HepG2 (cell line): ENCODE measurements at regions not wholly inside any gene's neighbourhood (a gene's known extent, or its start where the extent isn't known, plus 50 kb on each side); places are given as distances from the start of the nearest gene placed in this dataset.

Experiments
- ATAC-seq: fragments of 200-7000 bp; cut with Tn5 transposase; 3 replicates; pipeline ENCODE4 v1.9.1; 2020; ENCODE audit warnings: mild to moderate bottlenecking, moderate library complexity
- BruUV-seq: library from RNA; stranded (reverse); fragments of 400-500 nt; replicated peaks from 2 replicates; lab custom pipeline; 2021; lab: Mats Ljungman, UMichigan
- CTCF ChIA-PET: fragments of 300-600 bp; formaldehyde crosslinking; extraction: SDS; loops from one replicate; lab custom pipeline; 2021; ENCODE audit warnings: low total read pairs, inconsistent platforms, low intra/inter-chr PET ratio; lab: Yijun Ruan, JAX
- POLR2A ChIA-PET: fragments of 350-600 bp; sonication (Branson Sonifier 250); formaldehyde crosslinking; loops from one replicate; lab custom pipeline; 2020; ENCODE audit warnings: antibody characterized with exemption, inconsistent platforms; lab: Yijun Ruan, JAX
- DNase-seq: peaks from one replicate; pipeline ENCODE4 v3.0.0-alpha.2; 2015; ENCODE audit warnings: low spot score
- FAIRE-seq: peaks from 3 replicates; lab custom pipeline; 2011; peaks lifted over from hg19 to GRCh38; lab: Jason Lieb, UNC
- H2AFZ ChIP-seq: one replicate; pipeline ENCODE4 v1.6.1; 2011; ENCODE audit warnings: low read length, inconsistent platforms
- H3K27ac ChIP-seq: fragments of 300-600 bp; 3 replicates; pipeline ENCODE4 v1.8.0; 2011; ENCODE audit warnings: mixed run types, mild to moderate bottlenecking, mixed read lengths, low read length, inconsistent platforms; ENCODE audit not compliant: insufficient read depth; ENCODE audit errors: extremely low read length
- H3K27me3 ChIP-seq, 2 experiments: fragments of 200-600 bp in 1 of 2; 2 replicates in 1 of 2; 3 replicates in 1 of 2; pipeline versions ENCODE4 v1.6.0 to v1.8.0; 2011; ENCODE audit warnings: low read length in 2 of 2, mild to moderate bottlenecking in 2 of 2, moderate library complexity in 2 of 2, inconsistent platforms in 1 of 2; ENCODE audit not compliant: insufficient read depth in 2 of 2, control insufficient read depth in 1 of 2
- H3K36me3 ChIP-seq, 2 experiments: fragments of 200-600 bp in 1 of 2; replicated peaks in 1 of 2; 2 replicates in 1 of 2; 3 replicates in 1 of 2; pipeline versions ENCODE4 v1.5.1 to v1.8.0; 2011; ENCODE audit warnings: low read length in 2 of 2, inconsistent platforms in 1 of 2; ENCODE audit not compliant: insufficient read depth in 2 of 2, control insufficient read depth in 1 of 2
- H3K4me1 ChIP-seq: 2 replicates; pipeline ENCODE4 v1.5.1; 2012; ENCODE audit warnings: low read length, inconsistent platforms; ENCODE audit not compliant: insufficient read depth
- H3K4me2 ChIP-seq: 2 replicates; pipeline ENCODE4 v1.6.0; 2011; ENCODE audit warnings: low read depth, low read length, inconsistent platforms
- H3K4me3 ChIP-seq, 3 experiments: fragments of 200-600 bp in 1 of 3; sonication (generic), shearing (Covaris generic) in 1 of 3; replicated peaks in 1 of 3; 2 replicates each; pipeline ENCODE4 v1.5.1; 2011 to 2016; ENCODE audit warnings: low read length in 3 of 3, inconsistent platforms in 2 of 3, low read depth in 2 of 3, mild to moderate bottlenecking in 2 of 3, control low read depth in 1 of 3, mixed read lengths in 1 of 3; ENCODE audit not compliant: insufficient read depth in 1 of 3
- H3K79me2 ChIP-seq: one replicate; pipeline ENCODE4 v1.6.1; 2011; ENCODE audit warnings: low read length, inconsistent platforms; ENCODE audit not compliant: insufficient read depth
- H3K9ac ChIP-seq: 2 replicates; pipeline ENCODE4 v1.6.0; 2011; ENCODE audit warnings: mild to moderate bottlenecking, low read depth, low read length, inconsistent platforms; ENCODE audit not compliant: insufficient read depth
- H3K9me3 ChIP-seq: 2 replicates; pipeline ENCODE4 v1.5.1; 2012; ENCODE audit warnings: mild to moderate bottlenecking, low read length
- H4K20me1 ChIP-seq: 2 replicates; pipeline ENCODE4 v1.6.0; 2011; ENCODE audit warnings: inconsistent platforms, mild to moderate bottlenecking, low read length, moderate library complexity; ENCODE audit not compliant: insufficient read depth
- MAZ ChIP-seq, 2 experiments: sonication (generic) in 1 of 2; formaldehyde crosslinking in 1 of 2; IDR thresholded peaks; 2 replicates each; pipeline versions ENCODE4 v1.5.0 to v1.6.1; 2012 to 2020; ENCODE audit warnings: low read depth in 2 of 2, mild to moderate bottlenecking in 2 of 2, borderline replicate concordance in 1 of 2, improper control_type of control experiment in 1 of 2, low read length in 1 of 2, missing genetic modification reagents in 1 of 2, moderate library complexity in 1 of 2
- NPAS2 ChIP-seq: sonication (generic); formaldehyde crosslinking; IDR thresholded peaks from 2 replicates; pipeline ENCODE4 v1.8.0; 2022; ENCODE audit warnings: mild to moderate bottlenecking, missing genetic modification reagents, borderline replicate concordance
- THAP9 ChIP-seq: sonication (generic); formaldehyde crosslinking; IDR thresholded peaks from 2 replicates; pipeline ENCODE4; 2020; ENCODE audit warnings: missing genetic modification reagents, mild to moderate bottlenecking, borderline replicate concordance
- ZNF180 ChIP-seq: sonication (generic); formaldehyde crosslinking; IDR thresholded peaks from 2 replicates; pipeline ENCODE4 v1.4.0; 2020; ENCODE audit warnings: low read depth, missing genetic modification reagents, borderline replicate concordance
- ZNF543 ChIP-seq: sonication (generic); formaldehyde crosslinking; IDR thresholded peaks from 2 replicates; pipeline ENCODE4 v1.4.0; 2020; ENCODE audit warnings: mild to moderate bottlenecking, missing genetic modification reagents
- ZNF563 ChIP-seq: sonication (generic); formaldehyde crosslinking; IDR thresholded peaks from 2 replicates; pipeline ENCODE4 v1.8.0; 2022; ENCODE audit warnings: mild to moderate bottlenecking, moderate library complexity, missing genetic modification reagents
- ZNF800 ChIP-seq: sonication (generic); formaldehyde crosslinking; IDR thresholded peaks from 2 replicates; pipeline ENCODE4 v1.4.0; 2020; ENCODE audit warnings: missing genetic modification reagents
- WGBS: methylation state at CpG from one replicate; pipeline ENCODE4 v1.1.6; 2017; ENCODE audit warnings: low lambda C conversion rate; 5-methylcytosine and 5-hydroxymethylcytosine counted together
- in situ Hi-C: cut with HindIII; loops from 2 replicates; pipeline ENCODE4 v1.10.0; 2017; ENCODE audit warnings: low pct_unique_long_range_greater_than_20kb; ENCODE audit not compliant: extremely low pct_ligation_motif_present
- intact Hi-C: fragments of 100-400 bp; cut with micrococcal nuclease; formaldehyde crosslinking; loops from one replicate; pipeline ENCODE4 v1.10.0; 2022; ENCODE audit not compliant: unreplicated experiment

GRCh38 chr6:168789699-168790098 is 348.7 kb downstream of the SMOC2 start:
- Histone ChIP-seq H3K9me3 (no peaks in the 10 kb centered on the region), H3K27me3 (peaks cover 1 to 32% of the 10 kb centered on the region in 2 experiments; a peak in 3 of 5 replicates), H4K20me1 (no peaks in the 10 kb centered on the region), H3K27ac (no peak overlapping the region), H3K79me2 (no peaks in the 10 kb centered on the region), H3K9ac (no peak overlapping the region), H3K36me3 (no peaks in the 10 kb centered on the region), H3K4me2 (no peak overlapping the region)
- intact Hi-C loops, result no loop called here
- 23% methylated on average over 10 of the region's 10 CpGs for WGBS
- FAIRE-seq (no peak), DNase-seq (no peak), ATAC-seq (no peak)
- ChIA-PET POLR2A (no interaction called here), CTCF (no interaction called here)
- BruUV-seq, result no TSS peak
- no peak for TF ChIP-seq ZNF543 (CRISPR knock-in tag)
- TF ChIP-seq, all 625 proteins: peak for 0
- Histone ChIP-seq H3K4me1 (no peaks in the 10 kb centered on the region), H3K4me3 (no peak overlapping the region), H2AFZ (no peak overlapping the region)
- in situ Hi-C loops, result no loop called here

GRCh38 chr6:168785720-168786511 is 344.9 kb downstream of the SMOC2 start:
- DNase-seq (no peak), ATAC-seq (no peak), FAIRE-seq (no peak)
- in situ Hi-C loops (no loop called here), intact Hi-C loops (no loop called here)
- no peak overlapping the region for H3K9ac ChIP-seq
- no peak overlapping the region for H3K4me3 ChIP-seq
- ChIA-PET POLR2A (no interaction called here), CTCF (no interaction called here)
- no peaks in the 10 kb centered on the region for H3K36me3 ChIP-seq
- no peaks in the 10 kb centered on the region for H4K20me1 ChIP-seq
- H2AFZ ChIP-seq, result no peak overlapping the region
- peaks cover 6 to 34% of the 10 kb centered on the region in 2 experiments; a peak in 3 of 5 replicates for H3K27me3 ChIP-seq
- no peaks in the 10 kb centered on the region for H3K4me1 ChIP-seq
- WGBS, result 7% methylated on average over 10 of the region's 10 CpGs
- BruUV-seq, result no TSS peak
- no peaks in the 10 kb centered on the region for H3K79me2 ChIP-seq
- H3K27ac ChIP-seq, result no peak overlapping the region
- no peaks in the 10 kb centered on the region for H3K9me3 ChIP-seq
- H3K4me2 ChIP-seq, result no peak overlapping the region
- TF ChIP-seq ZNF800 (no peak), MAZ (IDR thresholded peaks at IDR 0.05; ENCODE audit: borderline replicate concordance, low read depth, low read length) (no peak), MAZ (CRISPR knock-in tag; IDR thresholded peaks at IDR 0.05; ENCODE audit: low read depth) (no peak), NPAS2 (no peak), ZNF563 (CRISPR knock-in tag) (no peak), THAP9 (CRISPR knock-in tag) (no peak), ZNF180 (no peak)
